ENCODE measurements at regions not wholly inside any gene's neighbourhood (a gene's known extent, or its start where the extent isn't known, plus 50 kb on each side); places are given as distances from the start of the nearest gene placed in this dataset.

DNA sequence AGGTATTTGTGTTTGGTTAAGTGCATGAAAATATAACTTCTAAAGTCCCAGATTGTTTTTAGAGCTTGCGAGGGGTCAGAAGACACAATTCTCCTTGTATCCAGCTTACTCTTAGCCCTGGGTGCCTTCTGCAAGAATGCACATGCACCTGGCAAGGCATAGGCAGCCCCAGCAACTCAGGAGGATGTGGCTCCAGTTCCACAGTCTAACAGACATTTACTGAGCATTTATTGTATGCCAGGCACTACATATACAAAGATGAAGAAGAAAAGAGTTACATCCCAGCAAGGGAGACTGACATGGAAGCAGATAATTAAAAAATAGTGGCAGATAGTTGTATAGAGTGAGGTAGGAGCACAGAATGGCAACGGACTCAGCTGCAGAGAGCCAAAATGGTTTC is 101.1 kb upstream of the FRY start:
- Mint-ChIP-seq H3K4me1 (ENCODE audit: low read depth, unreplicated experiment) (peaks cover 5% of the 10 kb centered on the region), H3K9me3 (ENCODE audit: unreplicated experiment) (no peaks in the 10 kb centered on the region), H3K4me3 (ENCODE audit: unreplicated experiment) (no peak overlapping the region), H3K36me3 (ENCODE audit: insufficient read depth, unreplicated experiment) (no peaks in the 10 kb centered on the region), H3K27me3 (ENCODE audit: insufficient read depth, unreplicated experiment) (no peaks in the 10 kb centered on the region), H3K27ac (ENCODE audit: unreplicated experiment) (no peak overlapping the region)
- H3K4me1 ChIP-seq, result peaks cover 14% of the 10 kb centered on the region
- no peaks in the 10 kb centered on the region for H3K27me3 ChIP-seq (replicated peaks; ENCODE audit: control insufficient read depth, insufficient read depth, low read length)
- BruUV-seq (replicated peaks), result no TSS peak
- no peaks in the 10 kb centered on the region for H3K9me3 ChIP-seq
- CTCF ChIA-PET, result no interaction called here
- no peak for DNase-seq
- POLR2A ChIA-PET, result no interaction called here
- intact Hi-C loops (cut with micrococcal nuclease; ENCODE audit: unreplicated experiment), result no loop called here
- TF ChIP-seq CTCF (IDR thresholded peaks at IDR 0.05; ENCODE audit: insufficient read depth in 1 of 2, low read depth in 1 of 2, low read length in 1 of 2, severe bottlenecking in 1 of 2, unreplicated experiment in 1 of 2), result no peak
- no peak overlapping the region for H3K4me3 ChIP-seq (ENCODE audit: low read depth, low read length)
- no peaks in the 10 kb centered on the region for H3K36me3 ChIP-seq (ENCODE audit: control insufficient read depth, insufficient read depth, low read length)

DNA sequence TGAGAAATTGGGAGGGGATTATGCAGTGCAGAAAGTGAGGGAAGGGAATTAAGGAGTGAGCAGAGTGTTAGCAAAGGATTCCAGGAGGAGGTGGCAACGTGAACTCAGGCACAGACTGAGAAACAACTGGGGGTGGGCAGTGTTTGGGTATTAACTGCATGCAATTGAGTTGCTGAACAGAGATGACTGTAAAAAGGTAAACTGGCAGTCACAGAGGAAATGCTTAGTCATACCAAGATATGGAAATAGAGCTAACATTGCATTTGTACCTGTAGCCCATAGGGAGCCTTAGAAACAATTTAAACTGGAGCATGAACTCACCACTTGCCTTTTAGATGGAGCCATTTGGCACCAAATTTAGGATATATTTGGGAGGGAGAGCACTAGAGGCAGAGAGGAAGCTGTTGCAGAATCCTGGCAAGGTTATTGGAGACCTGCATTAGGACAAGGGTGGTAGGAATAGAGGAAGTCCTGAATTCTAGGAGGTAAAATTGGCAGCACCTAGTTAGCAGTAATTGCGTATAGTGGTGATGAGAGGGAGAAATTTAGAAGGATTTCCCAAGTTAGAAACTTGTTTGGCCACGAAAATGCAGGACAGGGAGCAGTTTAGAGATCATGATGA is 100.6 kb upstream of the FRY start:
- no peak overlapping the region for H3K27ac Mint-ChIP-seq (ENCODE audit: unreplicated experiment)
- no peaks in the 10 kb centered on the region for H3K36me3 ChIP-seq (ENCODE audit: control insufficient read depth, insufficient read depth, low read length)
- H3K9me3 ChIP-seq, result no peaks in the 10 kb centered on the region
- H3K9me3 Mint-ChIP-seq (ENCODE audit: unreplicated experiment), result no peaks in the 10 kb centered on the region
- peaks cover 5% of the 10 kb centered on the region for H3K4me1 Mint-ChIP-seq (ENCODE audit: low read depth, unreplicated experiment)
- CTCF ChIA-PET, result no interaction called here
- no TSS peak for BruUV-seq (replicated peaks)
- peaks cover 14% of the 10 kb centered on the region for H3K4me1 ChIP-seq
- TF ChIP-seq CTCF (IDR thresholded peaks at IDR 0.05; ENCODE audit: insufficient read depth in 1 of 2, low read depth in 1 of 2, low read length in 1 of 2, severe bottlenecking in 1 of 2, unreplicated experiment in 1 of 2), result no peak
- no peak for DNase-seq
- H3K27me3 Mint-ChIP-seq (ENCODE audit: insufficient read depth, unreplicated experiment), result no peaks in the 10 kb centered on the region
- H3K36me3 Mint-ChIP-seq (ENCODE audit: insufficient read depth, unreplicated experiment), result no peaks in the 10 kb centered on the region
- intact Hi-C loops (cut with micrococcal nuclease; ENCODE audit: unreplicated experiment), result no loop called here
- H3K4me3 Mint-ChIP-seq (ENCODE audit: unreplicated experiment), result no peak overlapping the region
- H3K27me3 ChIP-seq (replicated peaks; ENCODE audit: control insufficient read depth, insufficient read depth, low read length), result no peaks in the 10 kb centered on the region
- POLR2A ChIA-PET, result no interaction called here
- H3K4me3 ChIP-seq (ENCODE audit: low read depth, low read length), result no peak overlapping the region

DNA sequence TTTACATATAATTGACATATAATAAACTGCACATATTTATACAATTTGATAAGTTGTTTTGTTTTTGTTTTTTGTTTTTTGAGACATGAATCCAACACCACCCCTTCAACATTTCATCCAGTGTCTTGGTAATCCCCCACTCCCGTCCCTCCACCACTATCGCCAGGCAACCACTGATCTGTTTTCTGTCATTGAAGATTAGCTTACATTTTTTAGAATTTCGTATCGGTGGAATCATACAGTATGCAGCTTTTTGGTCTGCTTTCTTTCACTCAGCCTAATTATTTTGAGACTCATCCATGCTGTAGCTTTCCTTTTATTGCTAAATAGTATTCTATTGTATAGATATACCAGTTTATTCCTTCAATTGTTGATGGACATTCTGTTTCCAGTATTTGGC is 94.1 kb upstream of the FRY start:
- no TSS peak for BruUV-seq (replicated peaks)
- Mint-ChIP-seq H3K27ac (ENCODE audit: unreplicated experiment) (no peak overlapping the region), H3K27me3 (ENCODE audit: insufficient read depth, unreplicated experiment) (no peaks in the 10 kb centered on the region), H3K4me3 (ENCODE audit: unreplicated experiment) (no peak overlapping the region), H3K9me3 (ENCODE audit: unreplicated experiment) (no peaks in the 10 kb centered on the region), H3K36me3 (ENCODE audit: insufficient read depth, unreplicated experiment) (no peaks in the 10 kb centered on the region), H3K4me1 (ENCODE audit: low read depth, unreplicated experiment) (no peaks in the 10 kb centered on the region)
- Histone ChIP-seq H3K4me1 (no peaks in the 10 kb centered on the region), H3K27me3 (replicated peaks; ENCODE audit: control insufficient read depth, insufficient read depth, low read length) (no peaks in the 10 kb centered on the region), H3K9me3 (no peaks in the 10 kb centered on the region), H3K36me3 (ENCODE audit: control insufficient read depth, insufficient read depth, low read length) (no peaks in the 10 kb centered on the region), H3K4me3 (ENCODE audit: low read depth, low read length) (no peak overlapping the region)
- no peak for DNase-seq
- intact Hi-C loops (cut with micrococcal nuclease; ENCODE audit: unreplicated experiment), result no loop called here
- TF ChIP-seq CTCF (IDR thresholded peaks at IDR 0.05; ENCODE audit: insufficient read depth in 1 of 2, low read depth in 1 of 2, low read length in 1 of 2, severe bottlenecking in 1 of 2, unreplicated experiment in 1 of 2), result no peak
- ChIA-PET CTCF (interaction anchor here (1.2 kb wide), 1 partner anchor 28 kb away, joined by 3 read pairs; no protein-coding TSS in a partner anchor), POLR2A (no interaction called here)

All from Caco-2 (cell line).